HG02571 (cell line): ENCODE measurements at regions not wholly inside any gene's neighbourhood (a gene's known extent, or its start where the extent isn't known, plus 50 kb on each side); places are given as distances from the start of the nearest gene placed in this dataset.
"Not testable (repeated sequence)": the region's sequence is repeated elsewhere in the genome, so short reads cannot be mapped to it uniquely, and the experiment has no call there.

Source experiments
- ATAC-seq: cut with Tn5 transposase; IDR thresholded peaks from one replicate; pipeline ENCODE4 v1.9.1; 2021; ENCODE audit warnings: mild to moderate bottlenecking, moderate library complexity; ENCODE audit not compliant: unreplicated experiment

DNA sequence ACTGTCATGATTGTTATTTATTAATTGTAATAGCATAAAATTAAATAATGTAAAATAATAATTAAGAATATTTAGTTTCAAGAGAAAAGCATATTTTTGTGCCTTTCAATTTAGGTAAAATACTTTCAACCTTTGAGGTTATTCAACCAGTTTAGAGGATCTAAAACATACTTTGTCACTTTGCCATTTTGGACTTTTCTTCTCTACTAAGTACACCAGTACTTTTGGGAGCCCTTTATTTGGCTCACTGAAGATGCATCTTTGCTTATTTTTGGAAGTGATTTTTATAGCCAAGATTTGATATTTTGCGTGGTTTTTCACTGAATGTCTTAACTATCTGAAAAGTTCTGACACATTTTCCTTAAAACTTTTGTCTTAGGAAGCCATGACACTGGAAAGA is 860.5 kb downstream of the SORCS1 start:
- ATAC-seq, result no peak

- ATAC-seq, result no peak
Observed at GRCh38 chr10:106302961-106303360, 861.5 kb downstream of the SORCS1 start.

- no peak for ATAC-seq
Observed at GRCh38 chr10:106301146-106301545, 863.4 kb downstream of the SORCS1 start.

DNA sequence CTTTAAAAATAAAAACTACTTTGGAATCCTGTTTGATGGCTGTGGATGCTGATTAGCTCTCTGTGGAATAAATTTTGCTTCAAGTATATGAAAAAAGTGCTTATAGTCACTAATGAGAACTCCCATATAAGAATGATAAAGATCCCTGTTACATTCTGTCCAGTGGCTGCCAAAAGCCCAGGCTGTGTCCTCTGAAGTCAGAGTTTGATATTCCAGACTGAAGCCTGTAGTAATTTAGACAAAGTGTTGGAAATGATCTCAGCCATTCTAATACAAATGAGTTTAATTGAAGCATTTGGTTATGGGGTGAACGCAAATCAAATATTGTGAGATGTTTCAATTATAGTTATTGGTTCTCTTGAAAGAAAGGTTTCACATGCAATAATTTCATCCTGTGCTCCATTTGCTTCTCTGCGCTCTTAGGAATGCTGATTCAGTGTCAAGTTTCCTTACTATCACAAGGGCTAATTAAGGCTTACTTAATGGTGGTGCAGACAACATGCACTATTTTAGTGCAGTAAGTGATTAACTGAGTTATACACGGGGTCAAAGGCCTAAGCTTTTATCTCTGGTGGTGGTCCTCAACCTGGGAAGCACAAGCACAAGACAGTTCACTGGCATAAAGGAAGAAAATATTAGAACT is 867.6 kb downstream of the SORCS1 start:
- ATAC-seq, result no peak

GRCh38 chr10:106284802-106285587 is 879.5 kb downstream of the SORCS1 start:
- no peak for ATAC-seq

GRCh38 chr10:106280896-106281460 is 883.5 kb downstream of the SORCS1 start:
- ATAC-seq, result no peak

- no peak for ATAC-seq
Observed at GRCh38 chr10:106278383-106278782, 886.1 kb downstream of the SORCS1 start.

DNA sequence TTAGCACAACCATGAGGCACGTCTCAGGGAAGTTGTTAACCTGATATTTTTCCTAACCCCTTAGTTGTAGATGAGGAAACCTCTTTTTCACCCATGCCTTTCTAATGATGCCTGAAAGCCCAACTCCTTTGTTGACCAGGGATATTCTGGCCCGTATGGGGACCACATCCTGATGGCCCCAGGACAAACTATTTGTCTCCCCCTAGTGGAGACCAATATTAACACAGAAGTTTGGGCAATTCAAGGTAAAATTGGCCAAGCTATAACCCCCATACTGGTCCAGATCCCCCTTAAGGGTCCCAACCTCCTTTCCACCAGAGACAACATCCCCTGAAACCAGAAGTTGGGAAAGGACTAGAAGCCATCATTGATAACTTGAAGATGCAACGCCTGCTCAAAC is 893.3 kb downstream of the SORCS1 start:
- no peak for ATAC-seq

GRCh38 chr10:106268000-106268399 is 896.5 kb downstream of the SORCS1 start:
- no peak for ATAC-seq

- ATAC-seq, result no peak
Observed at GRCh38 chr10:106267591-106267990, 896.9 kb downstream of the SORCS1 start.

DNA sequence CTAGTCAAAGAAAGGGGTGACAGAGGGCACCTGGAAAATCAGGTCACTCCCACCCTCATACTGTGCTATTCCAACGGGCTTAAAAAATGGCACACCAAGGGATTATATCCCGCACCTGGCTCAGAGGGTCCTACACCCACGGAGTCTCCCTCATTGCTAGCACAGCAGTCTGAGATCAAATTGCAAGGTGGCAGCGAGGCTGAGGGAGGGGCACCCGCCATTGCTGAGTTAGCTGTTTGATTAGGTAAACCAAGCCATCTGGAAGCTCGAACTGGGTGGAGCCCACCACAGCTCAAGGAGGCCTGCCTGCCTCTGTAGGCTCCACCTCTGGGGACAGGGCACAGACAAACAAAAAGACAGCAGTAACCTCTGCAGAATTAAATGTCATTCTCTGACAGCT is 907.1 kb downstream of the SORCS1 start:
- ATAC-seq, result not testable (repeated sequence)

DNA sequence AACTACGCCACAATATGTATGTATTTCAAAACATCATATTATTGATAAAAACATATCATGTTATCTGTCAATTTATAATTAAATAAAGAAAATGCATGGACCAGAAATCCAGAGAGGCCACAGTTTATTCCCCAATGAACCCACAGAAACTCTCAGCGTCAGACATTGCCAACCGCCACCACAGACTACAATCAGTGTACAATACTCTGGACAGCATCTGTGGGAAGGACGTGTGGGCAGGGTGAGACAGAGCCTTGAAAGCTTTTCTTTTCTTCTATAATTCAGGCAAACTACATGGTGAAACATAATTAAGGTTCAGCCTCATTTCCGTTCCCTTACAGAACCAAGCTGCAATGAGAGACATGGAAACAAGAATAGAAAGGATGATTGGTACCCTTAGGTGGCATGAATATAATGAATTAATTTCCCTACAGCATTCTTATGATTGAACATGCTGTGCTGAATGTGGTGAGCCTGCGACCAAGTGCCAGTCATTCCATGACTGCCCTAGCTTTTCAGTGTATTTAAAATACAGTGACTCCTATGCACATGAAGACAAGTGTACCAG is 909.3 kb downstream of the SORCS1 start:
- ATAC-seq, result no peak

- ATAC-seq, result no peak
Observed at GRCh38 chr10:106254071-106254470, 910.4 kb downstream of the SORCS1 start.

DNA sequence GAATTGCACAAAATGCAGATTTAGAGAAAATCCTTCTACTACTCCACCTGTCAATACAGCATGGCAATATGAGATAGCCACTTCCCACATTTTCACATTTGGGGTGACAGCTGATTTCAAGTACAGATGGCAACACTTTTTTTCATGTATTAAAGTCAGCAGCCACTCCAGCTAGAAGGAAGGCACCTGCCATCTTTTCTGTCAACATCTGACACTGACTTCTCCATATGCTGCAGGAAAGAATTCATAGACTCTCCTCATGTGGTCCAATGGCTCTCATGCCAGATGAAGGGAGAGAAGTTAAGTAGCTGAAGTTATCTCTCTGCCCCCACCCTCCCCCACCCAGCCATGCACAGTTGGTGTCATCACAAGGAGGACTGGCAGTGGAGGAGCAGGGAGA is 912.0 kb downstream of the SORCS1 start:
- no peak for ATAC-seq

DNA sequence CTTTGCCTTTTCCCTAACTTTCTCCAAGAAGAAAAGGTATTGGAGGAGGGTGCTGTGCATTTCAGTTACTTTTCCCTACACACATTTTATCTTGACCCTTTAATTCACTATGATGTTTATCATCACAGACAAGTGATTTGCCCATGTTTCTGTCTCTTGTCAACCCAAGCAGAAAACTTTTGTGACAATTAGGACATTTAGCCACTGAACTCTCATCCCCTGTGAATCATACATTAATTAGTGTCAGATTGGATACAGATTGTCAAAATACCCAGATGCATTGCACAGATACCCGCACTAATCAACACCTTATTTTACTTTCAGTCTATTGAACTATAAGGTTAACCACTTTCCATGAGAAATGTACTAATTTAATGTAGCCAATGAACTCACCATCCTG is 912.9 kb downstream of the SORCS1 start:
- no peak for ATAC-seq

GRCh38 chr10:106242301-106242700 is 922.2 kb downstream of the SORCS1 start:
- ATAC-seq, result no peak

- ATAC-seq, result no peak
Observed at GRCh38 chr10:106226828-106227227, 937.7 kb downstream of the SORCS1 start.

DNA sequence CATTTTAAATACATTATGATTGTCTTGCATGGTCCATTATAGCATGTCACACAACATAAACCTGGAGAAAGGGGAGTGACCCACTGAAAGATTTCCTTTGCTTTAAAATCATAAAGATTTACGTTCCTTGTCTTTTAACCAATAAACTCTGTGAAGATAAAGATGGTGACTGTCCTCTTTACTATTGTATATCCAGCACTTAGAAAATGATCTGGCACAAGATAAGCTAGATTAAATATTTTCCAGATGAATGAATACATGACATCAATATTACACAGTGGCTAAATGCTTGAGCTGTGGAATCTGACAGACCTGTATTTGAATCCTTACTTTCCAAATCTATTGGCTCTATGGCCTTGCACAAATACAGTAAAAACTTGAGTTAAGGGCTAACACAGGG is 938.4 kb downstream of the SORCS1 start:
- ATAC-seq, result no peak

- ATAC-seq, result no peak
Observed at GRCh38 chr10:106224676-106225075, 939.8 kb downstream of the SORCS1 start.

GRCh38 chr10:106217627-106218026 is 946.9 kb downstream of the SORCS1 start:
- ATAC-seq, result no peak

DNA sequence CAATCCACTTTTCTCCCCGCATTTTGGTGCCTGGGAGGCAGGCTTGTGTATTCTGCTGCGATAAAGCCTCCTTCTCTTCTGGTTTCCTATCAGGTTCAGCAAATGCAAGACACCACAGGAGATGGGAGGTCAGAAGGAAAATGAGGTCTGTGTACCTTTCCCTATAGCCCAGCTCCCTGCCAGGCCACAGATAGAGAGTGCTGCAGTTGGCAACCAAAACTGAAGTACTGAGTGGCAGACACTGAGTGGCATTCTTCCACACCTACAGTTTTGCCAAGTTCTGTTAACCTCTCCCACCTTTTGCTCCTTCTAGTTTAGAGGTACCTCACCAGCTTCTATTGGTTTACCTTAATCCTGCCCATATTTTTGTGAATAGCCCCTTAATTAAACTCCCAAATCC is 948.4 kb downstream of the SORCS1 start:
- no peak for ATAC-seq

- no peak for ATAC-seq
Observed at GRCh38 chr10:106214243-106214642, 950.3 kb downstream of the SORCS1 start.
